ENCODE measurements at regions not wholly inside any gene's neighbourhood (a gene's known extent, or its start where the extent isn't known, plus 50 kb on each side); places are given as distances from the start of the nearest gene placed in this dataset.

DNA sequence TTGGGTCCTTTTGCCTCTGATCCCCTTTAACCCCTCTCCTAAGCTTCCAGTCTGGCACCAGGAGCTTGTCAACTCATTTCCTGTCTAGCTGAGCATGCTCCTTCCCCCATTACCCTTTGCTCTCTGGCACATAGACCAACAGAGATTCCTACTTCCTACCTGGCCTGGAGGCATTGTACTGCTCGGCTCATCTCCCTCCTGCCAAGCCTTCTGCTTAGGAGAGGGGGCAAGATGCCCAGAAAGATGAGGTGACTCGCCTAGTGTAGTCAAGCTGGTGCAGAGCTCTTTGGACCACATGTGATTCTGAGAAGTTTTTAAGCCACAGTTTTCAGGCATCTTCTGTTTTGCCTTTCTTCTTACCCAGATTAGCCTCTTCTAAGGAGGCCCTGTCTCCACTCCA, 95.4 kb downstream of the ZNF621 start:
- no peak overlapping the region for H3K4me3 ChIP-seq (ENCODE audit: low read length)
- no peak overlapping the region for H3K9ac ChIP-seq (ENCODE audit: low read length)
- H3K4me1 ChIP-seq (ENCODE audit: control insufficient read depth, insufficient read depth, low read length), result no peaks in the 10 kb centered on the region
- H3K36me3 ChIP-seq (ENCODE audit: control insufficient read depth, insufficient read depth, low read length), result no peaks in the 10 kb centered on the region
- H3K27ac ChIP-seq (ENCODE audit: low read depth, low read length), result no peak overlapping the region
- H3K27me3 ChIP-seq (ENCODE audit: control insufficient read depth, insufficient read depth, low read length), result peaks cover 1% of the 10 kb centered on the region

DNA sequence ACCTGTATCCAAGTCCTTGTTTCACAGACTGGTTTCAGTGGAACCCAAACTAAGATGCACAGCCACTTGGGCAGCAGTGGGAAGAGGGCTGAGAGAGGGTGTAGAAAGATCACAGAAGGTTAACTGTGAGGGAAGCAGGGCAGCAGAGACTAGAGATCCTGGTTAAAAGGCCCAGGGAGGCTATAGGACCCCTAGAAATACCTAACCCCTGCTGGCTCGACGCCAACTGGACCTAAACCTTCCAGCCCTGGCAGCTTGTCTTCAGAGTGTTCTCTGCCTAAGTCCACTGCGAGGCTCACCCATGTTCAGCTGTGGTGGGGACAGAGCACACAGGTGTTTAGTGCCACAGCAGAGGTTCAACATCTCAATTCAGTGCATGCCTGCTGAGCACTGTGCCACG, 96.5 kb downstream of the ZNF621 start:
- no peak overlapping the region for H3K4me3 ChIP-seq (ENCODE audit: low read length)
- H3K27ac ChIP-seq (ENCODE audit: low read depth, low read length), result no peak overlapping the region
- H3K27me3 ChIP-seq (ENCODE audit: control insufficient read depth, insufficient read depth, low read length), result no peaks in the 10 kb centered on the region
- H3K4me1 ChIP-seq (ENCODE audit: control insufficient read depth, insufficient read depth, low read length), result no peaks in the 10 kb centered on the region
- H3K36me3 ChIP-seq (ENCODE audit: control insufficient read depth, insufficient read depth, low read length), result no peaks in the 10 kb centered on the region
- no peak overlapping the region for H3K9ac ChIP-seq (ENCODE audit: low read length)

DNA sequence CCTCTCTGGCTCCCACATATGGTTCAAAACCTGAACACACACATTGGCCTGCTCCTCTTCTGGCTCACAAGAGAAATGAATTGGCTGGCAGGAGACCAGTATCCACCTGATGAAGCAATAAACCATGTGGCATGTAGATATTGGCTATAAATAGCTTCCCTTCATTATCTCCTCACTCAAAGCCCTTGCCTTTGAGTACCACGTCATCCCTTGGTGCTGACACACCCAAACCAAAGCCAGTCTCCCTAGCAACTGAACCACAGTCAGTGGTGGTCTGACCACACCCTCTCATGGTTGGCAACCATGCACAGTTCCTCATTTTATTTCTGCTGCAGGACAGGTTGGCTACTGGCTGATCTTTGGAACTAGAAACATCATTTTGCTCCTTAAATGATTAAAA, 98.8 kb downstream of the ZNF621 start:
- no peaks in the 10 kb centered on the region for H3K27me3 ChIP-seq (ENCODE audit: control insufficient read depth, insufficient read depth, low read length)
- no peaks in the 10 kb centered on the region for H3K36me3 ChIP-seq (ENCODE audit: control insufficient read depth, insufficient read depth, low read length)
- H3K27ac ChIP-seq (ENCODE audit: low read depth, low read length), result no peak overlapping the region

DNA sequence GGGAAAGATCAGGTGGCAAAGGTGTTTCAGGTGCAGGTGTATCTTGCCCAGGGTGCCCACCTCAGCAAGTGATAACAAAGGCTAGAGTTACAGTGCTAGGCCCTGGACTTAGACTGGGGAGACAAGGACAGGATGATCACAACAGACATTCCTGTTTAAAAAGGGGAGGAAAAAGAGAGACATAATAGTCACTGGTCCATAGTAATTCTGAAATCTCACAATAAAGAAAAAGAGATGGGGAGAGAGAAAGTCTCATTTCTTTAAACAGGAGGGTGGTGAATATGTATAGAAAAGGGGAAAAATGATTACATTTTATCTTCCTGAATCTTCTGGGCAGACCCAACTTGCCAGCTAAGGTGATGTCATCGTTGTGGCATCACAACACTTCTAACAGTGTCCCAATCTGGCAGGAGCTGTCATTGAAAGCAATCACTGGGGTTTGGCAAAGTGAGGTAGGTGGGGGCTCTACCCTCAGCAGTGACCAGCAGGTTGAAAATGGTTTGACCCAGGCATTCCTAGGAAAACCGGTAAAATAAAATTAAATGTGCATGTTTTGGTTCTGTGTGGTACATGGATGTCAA, 99.5 kb downstream of the ZNF621 start:
- no peak overlapping the region for H3K4me3 ChIP-seq (ENCODE audit: low read length)

More for the DNA sequence above, 98.8 kb downstream of the ZNF621 start:
- Histone ChIP-seq H3K4me1 (ENCODE audit: control insufficient read depth, insufficient read depth, low read length) (no peaks in the 10 kb centered on the region), H3K4me3 (ENCODE audit: low read length) (no peak overlapping the region), H3K9ac (ENCODE audit: low read length) (no peak overlapping the region)

DNA sequence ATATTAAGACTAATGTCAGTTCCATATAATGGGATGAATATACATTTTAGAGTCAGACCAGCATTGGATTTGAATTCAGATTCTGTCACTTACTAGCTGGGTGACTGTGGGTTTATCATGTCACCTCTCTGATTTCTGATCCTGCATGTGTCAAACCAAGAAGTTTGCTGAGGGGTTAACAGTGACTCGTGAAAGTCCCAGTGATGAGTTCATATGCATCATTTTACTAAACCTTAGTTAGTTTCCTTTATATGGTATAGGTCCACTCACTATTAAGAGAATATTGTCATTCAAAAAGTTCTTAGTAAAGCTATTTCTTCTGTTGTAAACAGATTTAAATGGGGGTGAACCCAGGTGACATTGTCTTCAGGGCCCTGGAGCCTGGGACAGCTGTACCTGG, 102.3 kb downstream of the ZNF621 start:
- Histone ChIP-seq H3K36me3 (ENCODE audit: control insufficient read depth, insufficient read depth, low read length) (no peaks in the 10 kb centered on the region), H3K4me1 (ENCODE audit: control insufficient read depth, insufficient read depth, low read length) (no peaks in the 10 kb centered on the region), H3K4me3 (ENCODE audit: low read length) (no peak overlapping the region)

More for the DNA sequence above, 99.5 kb downstream of the ZNF621 start:
- no peaks in the 10 kb centered on the region for H3K27me3 ChIP-seq (ENCODE audit: control insufficient read depth, insufficient read depth, low read length)
- H3K36me3 ChIP-seq (ENCODE audit: control insufficient read depth, insufficient read depth, low read length), result no peaks in the 10 kb centered on the region
- H3K27ac ChIP-seq (ENCODE audit: low read depth, low read length), result no peak overlapping the region
- H3K9ac ChIP-seq (ENCODE audit: low read length), result no peak overlapping the region
- no peaks in the 10 kb centered on the region for H3K4me1 ChIP-seq (ENCODE audit: control insufficient read depth, insufficient read depth, low read length)

DNA sequence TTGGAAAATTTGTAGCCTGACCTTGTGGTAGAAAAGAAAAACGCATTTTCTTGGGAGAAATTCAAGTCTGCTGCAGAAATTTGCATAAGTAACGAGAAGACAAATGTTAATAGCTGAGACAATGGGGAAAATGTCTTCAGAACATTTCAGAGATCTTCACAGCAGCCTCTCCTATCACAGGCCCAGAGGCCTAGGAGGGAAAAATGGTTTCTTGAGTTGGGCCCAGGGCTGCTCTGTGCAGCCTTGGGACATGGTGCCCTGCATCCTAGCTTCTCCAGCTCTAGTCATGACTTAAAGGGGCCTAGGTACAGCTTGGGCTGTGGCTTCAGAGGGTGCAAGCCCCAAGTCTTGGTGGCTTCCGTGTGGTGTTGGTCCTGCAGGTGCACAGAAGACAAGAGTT, 104.2 kb downstream of the ZNF621 start:
- Histone ChIP-seq H3K9ac (ENCODE audit: low read length) (no peak overlapping the region), H3K4me3 (ENCODE audit: low read length) (no peak overlapping the region), H3K27ac (ENCODE audit: low read depth, low read length) (no peak overlapping the region), H3K27me3 (ENCODE audit: control insufficient read depth, insufficient read depth, low read length) (no peaks in the 10 kb centered on the region), H3K4me1 (ENCODE audit: control insufficient read depth, insufficient read depth, low read length) (no peaks in the 10 kb centered on the region), H3K36me3 (ENCODE audit: control insufficient read depth, insufficient read depth, low read length) (no peaks in the 10 kb centered on the region)

More for the DNA sequence above, 102.3 kb downstream of the ZNF621 start:
- H3K9ac ChIP-seq (ENCODE audit: low read length), result no peak overlapping the region
- no peak overlapping the region for H3K27ac ChIP-seq (ENCODE audit: low read depth, low read length)
- no peaks in the 10 kb centered on the region for H3K27me3 ChIP-seq (ENCODE audit: control insufficient read depth, insufficient read depth, low read length)

DNA sequence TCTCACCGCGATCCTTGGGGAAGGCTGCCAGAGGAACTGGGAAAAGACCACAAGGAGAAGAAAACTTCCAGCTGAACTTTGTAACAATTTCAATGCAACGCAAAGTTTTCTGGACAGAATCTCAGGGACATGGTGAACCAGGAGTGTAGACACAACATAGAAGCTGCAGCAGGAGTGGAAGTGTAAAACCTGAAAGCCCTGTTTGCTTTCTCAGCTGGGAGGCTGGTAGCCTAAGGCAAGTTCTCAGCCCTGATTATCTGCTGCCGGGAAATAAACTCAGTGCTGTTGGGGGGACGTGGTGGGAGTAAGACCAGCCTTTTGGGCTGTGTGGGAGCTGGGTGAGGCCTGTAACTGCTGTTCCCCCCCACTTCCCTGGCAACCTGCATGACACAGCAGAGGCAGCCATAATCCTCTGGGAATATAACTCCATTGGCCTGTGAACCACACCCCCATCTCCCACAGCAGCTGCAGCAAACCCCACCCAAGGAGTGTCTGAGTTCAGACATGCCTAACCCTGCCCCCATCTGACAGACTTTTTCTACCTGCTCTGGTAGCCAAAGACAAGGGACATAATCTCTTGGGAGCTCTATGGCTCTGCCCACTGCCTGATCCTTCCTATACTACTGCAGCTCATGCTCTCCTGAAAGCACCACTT, 106.7 kb downstream of the ZNF621 start:
- H3K9ac ChIP-seq (ENCODE audit: low read length), result no peak overlapping the region
- H3K27me3 ChIP-seq (ENCODE audit: control insufficient read depth, insufficient read depth, low read length), result no peaks in the 10 kb centered on the region
- H3K4me1 ChIP-seq (ENCODE audit: control insufficient read depth, insufficient read depth, low read length), result no peaks in the 10 kb centered on the region
- H3K27ac ChIP-seq (ENCODE audit: low read depth, low read length), result no peak overlapping the region
- H3K36me3 ChIP-seq (ENCODE audit: control insufficient read depth, insufficient read depth, low read length), result no peaks in the 10 kb centered on the region
- no peak overlapping the region for H3K4me3 ChIP-seq (ENCODE audit: low read length)

DNA sequence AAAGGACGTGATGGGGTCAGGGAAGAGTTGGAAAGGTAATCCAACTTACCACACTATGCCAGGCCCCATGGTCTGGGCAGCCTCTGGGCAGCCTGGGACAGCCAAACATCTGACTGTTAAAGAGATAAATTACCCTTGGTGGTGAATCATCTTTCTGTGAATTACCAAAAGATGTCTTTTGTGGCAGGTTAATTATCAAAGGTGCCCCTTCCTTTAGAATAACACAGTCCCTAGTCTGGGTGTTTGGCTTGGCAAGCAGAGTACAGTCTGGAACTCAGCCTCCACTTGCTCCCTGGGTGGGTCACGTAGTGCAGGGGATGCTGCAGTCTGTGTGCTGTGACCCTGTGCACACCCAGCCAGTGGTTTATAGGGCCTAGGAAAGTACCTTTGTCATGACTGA, 113.1 kb downstream of the ZNF621 start:
- Histone ChIP-seq H3K9ac (ENCODE audit: low read length) (no peak overlapping the region), H3K4me3 (ENCODE audit: low read length) (no peak overlapping the region), H3K27me3 (ENCODE audit: control insufficient read depth, insufficient read depth, low read length) (no peaks in the 10 kb centered on the region), H3K27ac (ENCODE audit: low read depth, low read length) (no peak overlapping the region), H3K36me3 (ENCODE audit: control insufficient read depth, insufficient read depth, low read length) (no peaks in the 10 kb centered on the region), H3K4me1 (ENCODE audit: control insufficient read depth, insufficient read depth, low read length) (no peaks in the 10 kb centered on the region)

DNA sequence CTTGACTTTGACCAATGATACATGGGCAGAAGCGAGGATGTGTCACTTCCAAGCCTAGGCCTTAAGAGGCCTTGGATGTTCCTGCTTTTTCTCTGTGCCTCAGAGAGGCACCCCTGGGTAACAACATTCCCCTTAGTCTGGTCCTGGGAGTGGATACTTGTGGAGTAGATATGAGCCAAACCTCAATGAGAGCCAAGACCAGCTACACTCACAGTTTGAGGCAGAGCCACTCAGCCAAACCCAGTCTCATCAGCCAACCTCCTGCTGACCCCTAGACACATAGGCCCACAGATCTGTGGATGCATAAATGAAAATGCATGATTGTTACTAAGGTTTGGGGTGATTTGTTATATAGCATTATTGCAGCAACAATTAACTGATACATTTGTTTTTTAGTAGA, 114.2 kb downstream of the ZNF621 start:
- H3K27me3 ChIP-seq (ENCODE audit: control insufficient read depth, insufficient read depth, low read length), result no peaks in the 10 kb centered on the region
- no peak overlapping the region for H3K27ac ChIP-seq (ENCODE audit: low read depth, low read length)
- no peaks in the 10 kb centered on the region for H3K36me3 ChIP-seq (ENCODE audit: control insufficient read depth, insufficient read depth, low read length)
- H3K9ac ChIP-seq (ENCODE audit: low read length), result no peak overlapping the region
- H3K4me1 ChIP-seq (ENCODE audit: control insufficient read depth, insufficient read depth, low read length), result no peaks in the 10 kb centered on the region
- no peak overlapping the region for H3K4me3 ChIP-seq (ENCODE audit: low read length)

DNA sequence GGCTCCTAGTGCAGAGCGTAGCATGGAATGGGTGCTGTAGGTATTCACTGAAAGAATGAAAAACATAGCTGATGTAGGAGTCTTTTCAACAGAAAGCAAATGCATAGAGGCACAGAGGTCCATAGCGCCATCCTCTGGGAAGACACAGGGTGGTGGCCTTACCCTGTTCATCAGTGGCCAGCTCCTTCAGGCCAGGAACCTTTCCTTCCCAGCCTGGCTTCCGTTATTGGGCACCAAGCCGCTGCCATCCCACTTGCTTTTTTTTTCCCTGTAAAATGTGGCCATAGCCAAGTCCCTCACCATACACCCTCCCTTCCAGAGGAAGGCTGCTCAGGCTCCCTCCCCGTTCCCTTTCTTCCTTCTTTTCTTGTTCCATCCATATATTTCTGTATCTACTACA, 118.1 kb downstream of the ZNF621 start:
- no peaks in the 10 kb centered on the region for H3K27me3 ChIP-seq (ENCODE audit: control insufficient read depth, insufficient read depth, low read length)
- H3K4me1 ChIP-seq (ENCODE audit: control insufficient read depth, insufficient read depth, low read length), result no peaks in the 10 kb centered on the region
- no peak overlapping the region for H3K27ac ChIP-seq (ENCODE audit: low read depth, low read length)
- no peak overlapping the region for H3K9ac ChIP-seq (ENCODE audit: low read length)
- H3K4me3 ChIP-seq (ENCODE audit: low read length), result no peak overlapping the region
- no peaks in the 10 kb centered on the region for H3K36me3 ChIP-seq (ENCODE audit: control insufficient read depth, insufficient read depth, low read length)

DNA sequence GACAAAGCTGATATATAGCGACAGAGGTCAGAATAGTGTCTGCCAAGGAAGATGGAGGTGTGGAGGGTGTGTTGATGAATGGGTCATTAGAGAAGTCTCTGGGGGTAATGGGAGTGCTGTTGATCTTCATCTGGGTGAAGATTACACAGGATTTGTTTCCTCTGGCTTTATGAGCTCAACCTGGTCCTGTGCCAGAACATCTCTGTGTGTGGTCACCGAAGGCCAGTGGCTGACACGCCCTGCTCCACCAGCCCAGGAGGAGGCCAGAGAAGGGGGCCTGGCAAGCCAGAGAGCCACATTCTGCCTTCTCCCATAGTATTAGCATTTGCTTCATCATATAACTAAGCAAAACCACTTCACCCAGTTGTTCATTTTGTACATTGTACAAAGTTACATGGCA, 121.1 kb downstream of the ZNF621 start:
- Histone ChIP-seq H3K4me1 (ENCODE audit: control insufficient read depth, insufficient read depth, low read length) (no peaks in the 10 kb centered on the region), H3K9ac (ENCODE audit: low read length) (no peak overlapping the region), H3K4me3 (ENCODE audit: low read length) (no peak overlapping the region), H3K27ac (ENCODE audit: low read depth, low read length) (no peak overlapping the region), H3K36me3 (ENCODE audit: control insufficient read depth, insufficient read depth, low read length) (no peaks in the 10 kb centered on the region), H3K27me3 (ENCODE audit: control insufficient read depth, insufficient read depth, low read length) (no peaks in the 10 kb centered on the region)

DNA sequence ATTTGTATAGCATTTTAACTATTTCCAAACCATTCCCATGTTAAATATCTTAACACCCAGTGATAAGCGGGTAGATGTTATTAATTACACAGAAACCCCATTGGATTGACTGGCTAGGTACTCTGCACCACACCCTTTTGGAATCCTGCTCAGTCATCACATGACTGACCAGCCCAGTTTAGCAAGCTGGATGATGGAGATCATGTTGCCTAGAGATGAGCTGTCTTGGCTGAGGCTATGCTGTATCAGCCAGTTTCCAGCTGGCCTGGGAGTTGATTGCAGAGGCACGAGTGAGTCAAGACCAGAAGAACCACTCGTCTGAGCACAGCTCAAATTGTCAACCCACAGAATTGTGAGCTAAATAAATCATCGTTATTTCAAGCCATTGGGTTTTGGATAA, 124.6 kb downstream of the ZNF621 start:
- Histone ChIP-seq H3K9ac (ENCODE audit: low read length) (no peak overlapping the region), H3K4me3 (ENCODE audit: low read length) (no peak overlapping the region), H3K4me1 (ENCODE audit: control insufficient read depth, insufficient read depth, low read length) (no peaks in the 10 kb centered on the region), H3K36me3 (ENCODE audit: control insufficient read depth, insufficient read depth, low read length) (no peaks in the 10 kb centered on the region), H3K27me3 (ENCODE audit: control insufficient read depth, insufficient read depth, low read length) (no peaks in the 10 kb centered on the region), H3K27ac (ENCODE audit: low read depth, low read length) (no peak overlapping the region)

DNA sequence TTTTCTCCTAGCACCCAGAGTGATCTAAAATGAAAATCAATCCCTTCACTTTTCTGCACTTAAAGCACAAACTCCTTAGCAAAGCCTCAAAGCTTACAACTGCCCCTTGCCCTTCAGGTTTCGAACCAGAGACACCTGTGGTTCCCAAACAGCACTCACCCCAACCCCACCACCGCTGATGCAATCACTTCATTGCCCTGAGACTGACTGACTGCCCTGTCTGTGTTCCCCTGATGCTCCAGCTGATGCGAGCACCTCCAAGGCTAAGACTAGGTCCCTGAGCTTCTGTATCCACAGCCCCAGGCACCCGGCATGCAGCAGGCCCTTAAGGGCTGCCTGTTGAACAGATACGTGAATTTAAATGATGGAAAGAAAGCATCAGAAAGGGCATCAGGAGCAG, 127.3 kb downstream of the ZNF621 start:
- Histone ChIP-seq H3K36me3 (ENCODE audit: control insufficient read depth, insufficient read depth, low read length) (no peaks in the 10 kb centered on the region), H3K4me3 (ENCODE audit: low read length) (no peak overlapping the region), H3K4me1 (ENCODE audit: control insufficient read depth, insufficient read depth, low read length) (no peaks in the 10 kb centered on the region), H3K27me3 (ENCODE audit: control insufficient read depth, insufficient read depth, low read length) (no peaks in the 10 kb centered on the region), H3K27ac (ENCODE audit: low read depth, low read length) (no peak overlapping the region), H3K9ac (ENCODE audit: low read length) (no peak overlapping the region)
